HepG2 (cell line): ENCODE measurements at regions not wholly inside any gene's neighbourhood (a gene's known extent, or its start where the extent isn't known, plus 50 kb on each side); places are given as distances from the start of the nearest gene placed in this dataset.

Experiments used
- ATAC-seq: fragments of 200-7000 bp; cut with Tn5 transposase; 3 replicates; pipeline ENCODE4 v1.9.1; 2020; ENCODE audit warnings: mild to moderate bottlenecking, moderate library complexity
- BruUV-seq: library from RNA; stranded (reverse); fragments of 400-500 nt; replicated peaks from 2 replicates; lab custom pipeline; 2021; lab: Mats Ljungman, UMichigan
- CTCF ChIA-PET: fragments of 300-600 bp; formaldehyde crosslinking; extraction: SDS; loops from one replicate; lab custom pipeline; 2021; ENCODE audit warnings: low total read pairs, inconsistent platforms, low intra/inter-chr PET ratio; lab: Yijun Ruan, JAX
- POLR2A ChIA-PET: fragments of 350-600 bp; sonication (Branson Sonifier 250); formaldehyde crosslinking; loops from one replicate; lab custom pipeline; 2020; ENCODE audit warnings: antibody characterized with exemption, inconsistent platforms; lab: Yijun Ruan, JAX
- DNase-seq: peaks from one replicate; pipeline ENCODE4 v3.0.0-alpha.2; 2015; ENCODE audit warnings: low spot score
- FAIRE-seq: peaks from 3 replicates; lab custom pipeline; 2011; peaks lifted over from hg19 to GRCh38; lab: Jason Lieb, UNC
- H2AFZ ChIP-seq: one replicate; pipeline ENCODE4 v1.6.1; 2011; ENCODE audit warnings: low read length, inconsistent platforms
- H3K27ac ChIP-seq: fragments of 300-600 bp; 3 replicates; pipeline ENCODE4 v1.8.0; 2011; ENCODE audit warnings: mixed run types, mild to moderate bottlenecking, mixed read lengths, low read length, inconsistent platforms; ENCODE audit not compliant: insufficient read depth; ENCODE audit errors: extremely low read length
- H3K27me3 ChIP-seq, 2 experiments: fragments of 200-600 bp in 1 of 2; 2 replicates in 1 of 2; 3 replicates in 1 of 2; pipeline versions ENCODE4 v1.6.0 to v1.8.0; 2011; ENCODE audit warnings: low read length in 2 of 2, mild to moderate bottlenecking in 2 of 2, moderate library complexity in 2 of 2, inconsistent platforms in 1 of 2; ENCODE audit not compliant: insufficient read depth in 2 of 2, control insufficient read depth in 1 of 2
- H3K36me3 ChIP-seq, 2 experiments: fragments of 200-600 bp in 1 of 2; replicated peaks in 1 of 2; 2 replicates in 1 of 2; 3 replicates in 1 of 2; pipeline versions ENCODE4 v1.5.1 to v1.8.0; 2011; ENCODE audit warnings: low read length in 2 of 2, inconsistent platforms in 1 of 2; ENCODE audit not compliant: insufficient read depth in 2 of 2, control insufficient read depth in 1 of 2
- H3K4me1 ChIP-seq: 2 replicates; pipeline ENCODE4 v1.5.1; 2012; ENCODE audit warnings: low read length, inconsistent platforms; ENCODE audit not compliant: insufficient read depth
- H3K4me2 ChIP-seq: 2 replicates; pipeline ENCODE4 v1.6.0; 2011; ENCODE audit warnings: low read depth, low read length, inconsistent platforms
- H3K4me3 ChIP-seq, 3 experiments: fragments of 200-600 bp in 1 of 3; sonication (generic), shearing (Covaris generic) in 1 of 3; replicated peaks in 1 of 3; 2 replicates each; pipeline ENCODE4 v1.5.1; 2011 to 2016; ENCODE audit warnings: low read length in 3 of 3, inconsistent platforms in 2 of 3, low read depth in 2 of 3, mild to moderate bottlenecking in 2 of 3, control low read depth in 1 of 3, mixed read lengths in 1 of 3; ENCODE audit not compliant: insufficient read depth in 1 of 3
- H3K79me2 ChIP-seq: one replicate; pipeline ENCODE4 v1.6.1; 2011; ENCODE audit warnings: low read length, inconsistent platforms; ENCODE audit not compliant: insufficient read depth
- H3K9ac ChIP-seq: 2 replicates; pipeline ENCODE4 v1.6.0; 2011; ENCODE audit warnings: mild to moderate bottlenecking, low read depth, low read length, inconsistent platforms; ENCODE audit not compliant: insufficient read depth
- H3K9me3 ChIP-seq: 2 replicates; pipeline ENCODE4 v1.5.1; 2012; ENCODE audit warnings: mild to moderate bottlenecking, low read length
- H4K20me1 ChIP-seq: 2 replicates; pipeline ENCODE4 v1.6.0; 2011; ENCODE audit warnings: inconsistent platforms, mild to moderate bottlenecking, low read length, moderate library complexity; ENCODE audit not compliant: insufficient read depth
- CBX1 ChIP-seq: IDR thresholded peaks from one replicate; pipeline ENCODE4 v1.6.1; 2016; ENCODE audit warnings: antibody characterized with exemption, low read depth
- CBX2 ChIP-seq, 2 experiments: fragments of 200-600 bp in 1 of 2; sonication (generic); formaldehyde crosslinking in 1 of 2; IDR thresholded peaks; 2 replicates each; pipeline versions ENCODE4 v1.7.0 to v1.8.1; 2018 to 2022; ENCODE audit warnings: low read depth in 2 of 2, low read length in 1 of 2, mild to moderate bottlenecking in 1 of 2, missing genetic modification reagents in 1 of 2
- ERF ChIP-seq: IDR thresholded peaks from 2 replicates; pipeline ENCODE4 v1.6.1; 2018; ENCODE audit warnings: missing biosample characterization, missing genetic modification reagents
- TGIF2 ChIP-seq: IDR thresholded peaks from 2 replicates; pipeline ENCODE4 v1.6.1; 2016; ENCODE audit warnings: control low read depth, missing compliant biosample characterization
- ZBTB21 ChIP-seq: sonication (generic); formaldehyde crosslinking; IDR thresholded peaks from 2 replicates; pipeline ENCODE4 v1.4.0; 2020; ENCODE audit warnings: missing genetic modification reagents
- ZNF841 ChIP-seq: sonication (generic); formaldehyde crosslinking; IDR thresholded peaks from 2 replicates; pipeline ENCODE4 v1.8.1; 2023; ENCODE audit warnings: missing genetic modification reagents, borderline replicate concordance
- ZNF891 ChIP-seq: sonication (generic); formaldehyde crosslinking; IDR thresholded peaks from 2 replicates; pipeline ENCODE4 v1.5.0; 2020; ENCODE audit warnings: mild to moderate bottlenecking, missing genetic modification reagents
- WGBS: methylation state at CpG from one replicate; pipeline ENCODE4 v1.1.6; 2017; ENCODE audit warnings: low lambda C conversion rate; 5-methylcytosine and 5-hydroxymethylcytosine counted together
- in situ Hi-C: cut with HindIII; loops from 2 replicates; pipeline ENCODE4 v1.10.0; 2017; ENCODE audit warnings: low pct_unique_long_range_greater_than_20kb; ENCODE audit not compliant: extremely low pct_ligation_motif_present
- intact Hi-C: fragments of 100-400 bp; cut with micrococcal nuclease; formaldehyde crosslinking; loops from one replicate; pipeline ENCODE4 v1.10.0; 2022; ENCODE audit not compliant: unreplicated experiment
- TF ChIP-seq, protein P1 (sequence below): sonication (generic); formaldehyde crosslinking; IDR thresholded peaks from 2 replicates; pipeline ENCODE4 v1.8.1; 2023; ENCODE audit warnings: mild to moderate bottlenecking, inconsistent platforms, moderate library complexity, missing genetic modification reagents, borderline replicate concordance
- TF ChIP-seq, protein P2 (sequence below): IDR thresholded peaks from 2 replicates; pipeline ENCODE4 v1.6.1; 2012; ENCODE audit warnings: low read depth, low read length, improper control_type of control experiment

DNA sequence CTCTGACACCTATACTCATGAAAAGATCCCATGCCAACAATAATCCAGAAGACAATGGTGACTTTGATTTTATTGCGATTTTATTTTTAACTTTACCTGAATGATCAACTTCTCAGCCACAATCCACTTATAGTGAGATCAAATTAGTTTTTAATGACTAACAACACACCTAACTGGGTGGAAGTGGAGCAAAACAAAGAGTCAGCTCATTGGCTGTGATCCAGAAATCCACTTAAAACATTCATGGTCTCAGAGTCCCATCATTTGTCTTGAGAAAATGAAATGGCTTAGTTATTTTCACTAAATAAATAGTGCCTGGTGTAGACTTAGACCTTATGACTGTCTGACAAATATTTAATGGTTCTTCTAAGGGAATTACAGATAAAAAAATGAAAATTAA, 1177.8 kb downstream of the NLGN4Y start:
- BruUV-seq, result no TSS peak
- Histone ChIP-seq H3K4me3 (no peak overlapping the region), H3K27ac (no peak overlapping the region), H4K20me1 (no peaks in the 10 kb centered on the region), H3K27me3 (no peaks in the 10 kb centered on the region), H3K79me2 (no peaks in the 10 kb centered on the region), H3K9ac (no peak overlapping the region), H3K4me1 (no peaks in the 10 kb centered on the region), H3K9me3 (peaks cover 23% of the 10 kb centered on the region), H2AFZ (no peak overlapping the region), H3K36me3 (no peaks in the 10 kb centered on the region), H3K4me2 (no peak overlapping the region)
- intact Hi-C loops, result no loop called here
- no peak for ATAC-seq
- TF ChIP-seq ERF (CRISPR knock-in tag) (no peak), ZNF841 (CRISPR knock-in tag) (no peak), CBX1 (no peak), ZBTB21 (no peak), CBX2 (IDR thresholded peaks at IDR 0.05; ENCODE audit: low read depth, low read length) (no peak), CBX2 (CRISPR knock-in tag; IDR thresholded peaks at IDR 0.05; ENCODE audit: low read depth) (no peak), TGIF2 (CRISPR knock-in tag) (no peak), ZNF891 (CRISPR knock-in tag) (no peak)
- TF ChIP-seq, protein P1, sequence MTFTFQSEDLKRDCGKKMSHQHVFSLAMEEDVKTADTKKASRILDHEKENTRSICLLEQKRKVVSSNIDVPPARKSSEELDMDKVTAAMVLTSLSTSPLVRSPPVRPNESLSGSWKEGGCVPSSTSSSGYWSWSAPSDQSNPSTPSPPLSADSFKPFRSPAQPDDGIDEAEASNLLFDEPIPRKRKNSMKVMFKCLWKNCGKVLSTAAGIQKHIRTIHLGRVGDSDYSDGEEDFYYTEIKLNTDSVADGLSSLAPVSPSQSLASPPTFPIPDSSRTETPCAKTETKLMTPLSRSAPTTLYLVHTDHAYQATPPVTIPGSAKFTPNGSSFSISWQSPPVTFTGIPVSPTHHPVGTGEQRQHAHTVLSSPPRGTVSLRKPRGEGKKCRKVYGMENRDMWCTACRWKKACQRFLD, result no peak
- no peak for DNase-seq
- ChIA-PET CTCF (no interaction called here), POLR2A (no interaction called here)
- FAIRE-seq, result no peak
- in situ Hi-C loops, result no loop called here
- 0% methylated on average over 1 of the region's 1 CpG for WGBS

DNA sequence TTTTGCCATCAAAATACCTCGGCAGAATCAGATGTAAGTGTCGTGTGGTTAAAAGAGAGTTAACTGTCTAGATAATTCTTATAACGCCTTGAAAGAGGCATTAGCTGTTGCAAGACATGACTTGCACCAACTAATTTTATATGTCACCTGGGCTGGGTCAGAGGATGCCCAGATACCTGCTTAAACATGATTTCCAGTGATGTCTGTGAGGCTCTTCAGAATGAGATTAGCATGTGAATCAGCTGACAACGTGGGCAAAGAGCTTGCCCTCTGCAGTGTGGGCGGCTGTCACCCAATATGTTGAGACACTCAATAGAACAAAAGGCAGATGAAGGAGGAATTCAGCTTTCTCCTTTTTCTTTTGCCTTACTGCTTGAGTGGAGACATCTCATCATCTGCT, 1180.6 kb downstream of the NLGN4Y start:
- no peaks in the 10 kb centered on the region for H3K79me2 ChIP-seq
- BruUV-seq, result no TSS peak
- TF ChIP-seq, protein P2, sequence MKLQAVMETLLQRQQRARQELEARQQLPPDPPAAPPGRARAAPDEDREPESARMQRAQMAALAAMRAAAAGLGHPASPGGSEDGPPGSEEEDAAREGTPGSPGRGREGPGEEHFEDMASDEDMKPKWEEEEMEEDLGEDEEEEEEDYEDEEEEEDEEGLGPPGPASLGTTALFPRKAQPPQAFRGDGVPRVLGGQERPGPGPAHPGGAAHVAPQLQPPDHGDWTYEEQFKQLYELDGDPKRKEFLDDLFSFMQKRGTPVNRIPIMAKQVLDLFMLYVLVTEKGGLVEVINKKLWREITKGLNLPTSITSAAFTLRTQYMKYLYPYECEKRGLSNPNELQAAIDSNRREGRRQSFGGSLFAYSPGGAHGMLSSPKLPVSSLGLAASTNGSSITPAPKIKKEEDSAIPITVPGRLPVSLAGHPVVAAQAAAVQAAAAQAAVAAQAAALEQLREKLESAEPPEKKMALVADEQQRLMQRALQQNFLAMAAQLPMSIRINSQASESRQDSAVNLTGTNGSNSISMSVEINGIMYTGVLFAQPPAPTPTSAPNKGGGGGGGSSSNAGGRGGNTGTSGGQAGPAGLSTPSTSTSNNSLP, result no peak
- DNase-seq (no peak), ATAC-seq (no peak), FAIRE-seq (no peak)
- no peak overlapping the region for H2AFZ ChIP-seq
- no peak overlapping the region for H3K9ac ChIP-seq
- H3K27ac ChIP-seq, result no peak overlapping the region
- intact Hi-C loops, result no loop called here
- H3K9me3 ChIP-seq, result peaks cover 17% of the 10 kb centered on the region
- H3K27me3 ChIP-seq, result no peaks in the 10 kb centered on the region
- H3K4me2 ChIP-seq, result no peak overlapping the region
- in situ Hi-C loops, result no loop called here
- no peaks in the 10 kb centered on the region for H4K20me1 ChIP-seq
- H3K4me1 ChIP-seq, result no peaks in the 10 kb centered on the region
- no peak overlapping the region for H3K4me3 ChIP-seq
- POLR2A ChIA-PET, result no interaction called here
- WGBS, result 0% methylated on average over 3 of the region's 5 CpGs
- CTCF ChIA-PET, result no interaction called here
- H3K36me3 ChIP-seq, result no peaks in the 10 kb centered on the region
